Mesothelial cell of epicardium (in vitro differentiated cells): ENCODE measurements at regions not wholly inside any gene's neighbourhood (a gene's known extent, or its start where the extent isn't known, plus 50 kb on each side); places are given as distances from the start of the nearest gene placed in this dataset.

Experiments
- DNase-seq, 2 experiments: peaks; one replicate each; pipeline ENCODE4 v3.0.0; 2021; ENCODE audit warnings: low spot score in 2 of 2; ENCODE audit not compliant: unreplicated experiment in 2 of 2
- H3K27ac Mint-ChIP-seq: 2 replicates; pipeline ENCODE4 v1.8.0; 2021; ENCODE audit warnings: mixed read lengths
- H3K27me3 Mint-ChIP-seq: 2 replicates; pipeline ENCODE4 v1.8.0; 2021; ENCODE audit warnings: low read depth, mixed read lengths
- H3K36me3 Mint-ChIP-seq: 2 replicates; pipeline ENCODE4 v1.8.0; 2021; ENCODE audit warnings: mixed read lengths
- H3K4me1 Mint-ChIP-seq: 2 replicates; pipeline ENCODE4 v1.8.0; 2021; ENCODE audit warnings: mixed read lengths
- H3K4me3 Mint-ChIP-seq: 2 replicates; pipeline ENCODE4 v1.8.0; 2021; ENCODE audit warnings: mild to moderate bottlenecking, moderate library complexity, mixed read lengths
- H3K9me3 Mint-ChIP-seq: 2 replicates; pipeline ENCODE4 v1.8.0; 2021; ENCODE audit warnings: mixed read lengths
- TF ChIP-seq, protein P1 (sequence below): fragments of 200-600 bp; sonication (generic); IDR thresholded peaks from one replicate; pipeline ENCODE4 v1.5.0; 2021; ENCODE audit warnings: antibody characterized with exemption; ENCODE audit not compliant: unreplicated experiment

- Mint-ChIP-seq H3K27ac (no peak overlapping the region), H3K27me3 (no peaks in the 10 kb centered on the region), H3K4me3 (no peak overlapping the region), H3K36me3 (no peaks in the 10 kb centered on the region), H3K4me1 (peaks cover 70% of the 10 kb centered on the region), H3K9me3 (no peaks in the 10 kb centered on the region)
- DNase-seq, result no peak
- TF ChIP-seq, protein P1, sequence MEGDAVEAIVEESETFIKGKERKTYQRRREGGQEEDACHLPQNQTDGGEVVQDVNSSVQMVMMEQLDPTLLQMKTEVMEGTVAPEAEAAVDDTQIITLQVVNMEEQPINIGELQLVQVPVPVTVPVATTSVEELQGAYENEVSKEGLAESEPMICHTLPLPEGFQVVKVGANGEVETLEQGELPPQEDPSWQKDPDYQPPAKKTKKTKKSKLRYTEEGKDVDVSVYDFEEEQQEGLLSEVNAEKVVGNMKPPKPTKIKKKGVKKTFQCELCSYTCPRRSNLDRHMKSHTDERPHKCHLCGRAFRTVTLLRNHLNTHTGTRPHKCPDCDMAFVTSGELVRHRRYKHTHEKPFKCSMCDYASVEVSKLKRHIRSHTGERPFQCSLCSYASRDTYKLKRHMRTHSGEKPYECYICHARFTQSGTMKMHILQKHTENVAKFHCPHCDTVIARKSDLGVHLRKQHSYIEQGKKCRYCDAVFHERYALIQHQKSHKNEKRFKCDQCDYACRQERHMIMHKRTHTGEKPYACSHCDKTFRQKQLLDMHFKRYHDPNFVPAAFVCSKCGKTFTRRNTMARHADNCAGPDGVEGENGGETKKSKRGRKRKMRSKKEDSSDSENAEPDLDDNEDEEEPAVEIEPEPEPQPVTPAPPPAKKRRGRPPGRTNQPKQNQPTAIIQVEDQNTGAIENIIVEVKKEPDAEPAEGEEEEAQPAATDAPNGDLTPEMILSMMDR, result no peak
Observed at GRCh38 chr20:57806476-57806875, 96.7 kb upstream of the PMEPA1 start.

DNA sequence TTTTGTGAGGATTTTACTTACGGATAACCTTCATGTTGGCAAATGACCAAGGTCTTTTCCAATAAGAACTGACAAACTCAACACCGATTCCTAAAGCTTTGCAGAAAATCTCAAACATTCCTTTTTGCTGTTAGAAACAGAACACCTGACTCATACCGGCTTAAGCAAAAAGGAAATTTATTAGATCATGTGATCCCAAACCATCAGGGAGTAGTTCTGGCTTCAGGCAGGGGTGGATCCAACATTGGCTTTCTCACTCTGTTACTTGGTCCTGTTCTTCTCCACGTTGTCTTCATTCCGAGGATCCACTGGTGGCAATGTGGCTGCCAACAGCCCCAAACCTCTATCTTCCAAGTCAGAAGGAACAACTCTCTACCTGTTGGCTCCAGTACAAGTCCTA lies 95.9 kb upstream of the PMEPA1 start:
- Mint-ChIP-seq H3K27ac (no peak overlapping the region), H3K9me3 (no peaks in the 10 kb centered on the region), H3K4me1 (peaks cover 63% of the 10 kb centered on the region), H3K36me3 (no peaks in the 10 kb centered on the region), H3K4me3 (no peak overlapping the region), H3K27me3 (no peaks in the 10 kb centered on the region)
- DNase-seq, result no peak
- TF ChIP-seq, protein P1, result no peak

- Mint-ChIP-seq H3K4me3 (no peak overlapping the region), H3K9me3 (no peaks in the 10 kb centered on the region), H3K27ac (no peak overlapping the region), H3K36me3 (no peaks in the 10 kb centered on the region), H3K4me1 (peaks cover 54% of the 10 kb centered on the region), H3K27me3 (no peaks in the 10 kb centered on the region)
- TF ChIP-seq, protein P1, result no peak
- DNase-seq, result no peak
Observed at GRCh38 chr20:57804470-57805250, 94.8 kb upstream of the PMEPA1 start.

DNA sequence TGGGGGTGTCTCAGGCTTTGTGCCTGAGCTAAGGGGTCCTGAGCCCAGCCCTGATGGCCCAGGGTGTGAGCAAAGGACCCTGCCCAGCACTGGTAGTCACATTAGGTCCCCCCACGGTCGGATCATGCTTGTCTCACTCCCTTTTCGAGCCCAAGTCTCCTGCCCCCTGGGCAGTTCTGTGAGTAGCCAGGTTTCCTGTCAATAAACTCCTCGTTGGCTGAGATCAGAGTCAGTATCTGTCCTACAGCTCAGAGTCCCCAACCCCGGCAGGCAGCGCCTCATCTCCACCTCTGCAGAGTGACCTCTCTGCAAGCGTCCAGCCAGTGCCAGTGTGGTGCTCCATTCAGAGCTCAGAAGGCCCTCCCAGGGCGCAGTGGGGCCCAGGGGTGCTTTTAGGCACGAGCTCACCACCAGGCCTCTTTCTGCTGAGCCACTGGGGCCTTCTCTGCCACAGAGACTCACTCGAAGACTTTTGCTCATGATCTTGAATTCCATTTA lies 93.7 kb upstream of the PMEPA1 start:
- Mint-ChIP-seq H3K27me3 (no peaks in the 10 kb centered on the region), H3K9me3 (no peaks in the 10 kb centered on the region), H3K27ac (peak overlapping the region; percentile 51), H3K36me3 (no peaks in the 10 kb centered on the region), H3K4me3 (no peak overlapping the region), H3K4me1 (peaks cover 49% of the 10 kb centered on the region)
- TF ChIP-seq, protein P1, result no peak
- no peak for DNase-seq

DNA sequence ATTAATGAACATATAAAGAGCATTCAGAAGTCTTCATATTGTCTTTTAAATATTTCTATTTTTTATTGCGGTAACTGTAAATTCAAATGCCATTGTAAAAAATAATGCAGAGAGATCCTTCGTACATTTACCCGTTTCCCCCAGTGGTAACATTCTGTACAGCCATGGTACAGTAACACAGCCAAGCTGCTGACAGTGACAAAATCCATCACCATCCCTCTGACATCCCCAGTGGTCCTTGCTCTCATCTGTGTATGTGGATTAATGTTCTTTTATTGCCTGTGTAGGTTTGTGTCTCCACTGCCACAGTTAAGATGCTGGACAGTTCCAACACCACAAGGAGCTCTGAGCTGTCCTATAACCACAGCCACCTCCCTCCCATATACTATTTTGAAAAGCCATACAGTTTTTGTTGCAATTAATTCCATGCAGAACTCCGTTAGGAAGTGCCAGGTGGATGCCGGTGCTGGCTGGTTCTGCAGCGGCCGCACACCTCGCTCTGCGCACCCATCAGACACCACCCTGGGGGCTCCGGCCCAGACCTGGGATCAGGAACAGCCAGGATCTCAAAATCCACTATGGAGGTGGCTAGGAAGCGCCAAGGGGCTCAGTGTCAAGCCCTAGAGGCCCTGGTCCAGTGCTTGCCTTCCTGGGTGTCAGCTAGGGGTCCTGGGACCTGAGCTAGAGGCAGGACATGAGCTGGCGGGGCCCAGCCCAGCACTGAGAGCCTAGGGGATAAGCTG lies 93.1 kb upstream of the PMEPA1 start:
- Mint-ChIP-seq H3K27me3 (no peaks in the 10 kb centered on the region), H3K4me3 (no peak overlapping the region), H3K27ac (no peak overlapping the region), H3K4me1 (peaks cover 43% of the 10 kb centered on the region), H3K36me3 (no peaks in the 10 kb centered on the region), H3K9me3 (no peaks in the 10 kb centered on the region)
- TF ChIP-seq, protein P1, result no peak
- no peak for DNase-seq
